Fibroblast of skin of right biceps (primary cell): ENCODE measurements at regions not wholly inside any gene's neighbourhood (a gene's known extent, or its start where the extent isn't known, plus 50 kb on each side); places are given as distances from the start of the nearest gene placed in this dataset.

ENCODE experiments used
- DNase-seq: peaks from one replicate; pipeline ENCODE4 v3.0.0-alpha.2; 2013

DNA sequence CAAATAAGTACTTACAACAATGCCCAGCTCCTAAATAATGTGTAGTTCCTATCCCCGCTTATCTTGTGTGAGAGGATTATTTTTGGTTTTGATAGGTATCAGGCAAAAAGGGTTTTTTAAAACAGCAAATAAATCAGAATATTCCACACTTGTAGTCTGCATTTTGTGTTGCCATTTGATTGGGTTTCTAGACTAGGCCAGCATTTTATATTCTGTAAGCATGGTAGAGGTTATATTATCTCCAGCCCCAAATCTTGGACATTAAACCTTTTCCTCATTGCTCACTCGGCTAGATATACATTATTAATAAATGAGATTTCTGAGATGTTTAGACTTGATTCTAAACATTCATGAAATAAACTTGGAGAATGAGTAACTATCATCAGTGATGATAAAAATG, 165.7 kb upstream of the C1orf21 start:
- no peak for DNase-seq

GRCh38 chr1:184222652-184223052, 164.2 kb upstream of the C1orf21 start:
- DNase-seq, result peak; percentile 49

DNA sequence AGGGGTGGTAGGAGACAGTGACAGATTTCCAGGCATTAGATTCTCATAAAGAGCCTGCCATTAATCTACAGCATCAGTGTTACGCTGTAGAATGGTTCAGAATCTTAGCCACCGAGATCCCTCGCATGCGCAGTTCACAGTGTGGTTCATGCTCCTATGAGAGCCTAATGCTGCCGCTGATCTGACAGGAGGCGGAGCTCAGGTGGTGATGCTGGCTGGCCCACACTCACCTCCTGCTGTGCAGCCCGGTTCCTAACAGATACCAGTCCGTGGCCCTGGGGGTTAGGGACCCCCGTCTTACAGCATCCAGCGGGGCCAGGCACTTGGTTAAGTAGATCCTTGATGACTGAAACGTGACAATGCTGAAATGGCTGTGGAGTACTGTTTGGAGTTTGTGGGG, 163.6 kb upstream of the C1orf21 start:
- no peak for DNase-seq

- no peak for DNase-seq
Observed at GRCh38 chr1:184225283-184226099, 161.3 kb upstream of the C1orf21 start.

- DNase-seq, result no peak
Observed at GRCh38 chr1:184226100-184226487, 160.7 kb upstream of the C1orf21 start.

DNA sequence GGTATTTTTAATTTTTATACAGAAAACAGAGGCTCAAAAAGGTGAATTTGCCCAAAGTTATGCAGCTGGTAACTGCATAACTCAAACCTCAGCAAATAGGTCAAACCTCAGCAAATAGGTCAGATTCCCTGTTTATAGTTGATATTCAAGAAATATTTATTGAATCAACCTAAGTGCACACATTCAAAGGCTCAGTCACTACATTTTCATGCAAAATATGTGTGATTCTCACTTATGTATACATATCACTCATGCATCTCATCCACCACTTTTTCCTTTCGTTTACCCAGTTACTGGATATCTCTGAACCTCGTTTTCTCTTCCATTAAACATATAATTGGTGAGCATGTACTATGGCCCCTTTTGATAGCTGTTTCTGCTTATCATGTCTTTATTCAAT, 158.3 kb upstream of the C1orf21 start:
- DNase-seq, result no peak

GRCh38 chr1:184237588-184237987, 149.2 kb upstream of the C1orf21 start:
- DNase-seq, result no peak

GRCh38 chr1:184241446-184241845, 145.4 kb upstream of the C1orf21 start:
- DNase-seq, result peak; percentile 41

DNA sequence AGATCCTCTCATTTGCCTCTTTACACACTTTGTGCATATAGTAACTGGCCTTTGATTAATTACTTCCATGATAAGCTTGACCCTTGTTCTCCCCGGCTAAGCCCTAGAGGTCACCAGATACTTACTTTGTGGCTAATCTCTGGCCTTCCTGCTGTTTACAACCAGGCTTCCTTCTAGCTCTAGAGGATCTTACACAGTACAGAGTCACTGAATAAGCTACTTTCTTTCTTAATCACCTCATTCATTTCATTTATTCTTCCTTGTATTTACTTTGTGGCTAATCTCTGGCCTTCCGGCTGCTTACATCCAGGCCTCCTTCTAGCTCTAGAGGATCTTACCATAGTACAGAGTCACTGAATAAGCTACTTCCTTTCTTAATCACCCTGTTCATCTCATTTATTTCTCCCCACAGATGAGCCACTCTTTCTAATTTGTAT, 144.3 kb upstream of the C1orf21 start:
- DNase-seq, result peak; percentile 45

GRCh38 chr1:184244962-184245361, 141.9 kb upstream of the C1orf21 start:
- no peak for DNase-seq

GRCh38 chr1:184247671-184248070, 139.2 kb upstream of the C1orf21 start:
- no peak for DNase-seq

DNA sequence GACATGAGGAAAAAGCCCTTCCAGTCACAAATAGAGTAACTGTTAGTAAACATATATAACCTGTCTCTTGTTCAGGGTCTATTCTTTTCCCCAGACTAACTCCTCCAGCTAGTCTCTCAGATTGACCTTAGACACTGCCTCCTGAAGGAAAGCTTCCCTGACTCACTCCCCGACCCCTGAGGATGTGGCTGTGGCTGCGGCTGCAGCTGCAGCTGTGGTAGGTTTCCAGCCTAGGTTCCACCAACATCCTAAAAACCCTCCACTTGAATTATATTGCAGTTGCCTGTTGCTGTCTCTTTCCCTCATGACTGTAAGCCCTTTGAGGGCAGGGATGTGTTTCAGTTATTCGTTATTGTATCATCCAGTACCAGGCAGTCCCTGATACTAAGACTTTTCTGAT, 132.9 kb upstream of the C1orf21 start:
- no peak for DNase-seq

DNA sequence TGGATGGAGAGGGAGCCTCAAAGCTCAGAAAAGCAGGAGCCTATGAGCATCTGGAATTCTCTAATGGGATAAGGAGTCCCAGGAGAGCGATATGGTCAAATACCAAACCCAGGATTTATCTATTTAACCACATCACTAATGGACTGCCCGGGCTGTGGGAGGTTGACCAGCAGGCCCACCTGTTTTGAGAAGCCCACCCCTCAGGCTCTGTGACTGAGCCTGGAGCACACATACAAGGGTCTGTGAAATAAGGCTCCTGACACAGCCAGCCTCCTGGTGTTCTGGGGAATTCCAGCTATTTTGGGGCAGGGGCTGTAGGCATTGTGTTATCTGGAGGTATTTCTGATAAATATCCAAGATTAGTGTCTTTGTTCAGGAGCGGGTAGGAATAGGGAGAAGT, 132.0 kb upstream of the C1orf21 start:
- no peak for DNase-seq

- DNase-seq, result no peak
Observed at GRCh38 chr1:184255560-184255959, 131.3 kb upstream of the C1orf21 start.

GRCh38 chr1:184257873-184258272, 129.0 kb upstream of the C1orf21 start:
- no peak for DNase-seq

GRCh38 chr1:184258525-184258924, 128.3 kb upstream of the C1orf21 start:
- DNase-seq, result no peak

GRCh38 chr1:184260382-184260781, 126.4 kb upstream of the C1orf21 start:
- peak; percentile 92 for DNase-seq

DNA sequence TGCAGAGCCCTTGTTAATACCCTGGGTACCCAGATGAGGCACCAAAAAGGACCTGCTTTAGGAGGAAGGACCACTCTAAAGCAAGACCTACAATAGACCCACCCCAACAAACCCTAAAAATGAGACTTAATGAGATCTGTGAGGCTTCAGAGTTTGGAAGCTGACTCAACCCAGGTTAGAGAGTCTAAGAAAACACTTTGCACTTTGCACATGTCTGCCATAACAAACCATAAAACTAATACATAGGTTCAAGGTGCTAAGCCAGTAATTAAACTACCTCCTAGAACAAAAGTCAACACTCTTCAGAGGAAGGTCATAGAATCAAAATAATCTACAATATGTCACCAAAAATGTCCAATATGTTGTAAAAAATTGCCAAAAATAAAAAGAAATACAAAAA, 124.7 kb upstream of the C1orf21 start:
- no peak for DNase-seq

DNA sequence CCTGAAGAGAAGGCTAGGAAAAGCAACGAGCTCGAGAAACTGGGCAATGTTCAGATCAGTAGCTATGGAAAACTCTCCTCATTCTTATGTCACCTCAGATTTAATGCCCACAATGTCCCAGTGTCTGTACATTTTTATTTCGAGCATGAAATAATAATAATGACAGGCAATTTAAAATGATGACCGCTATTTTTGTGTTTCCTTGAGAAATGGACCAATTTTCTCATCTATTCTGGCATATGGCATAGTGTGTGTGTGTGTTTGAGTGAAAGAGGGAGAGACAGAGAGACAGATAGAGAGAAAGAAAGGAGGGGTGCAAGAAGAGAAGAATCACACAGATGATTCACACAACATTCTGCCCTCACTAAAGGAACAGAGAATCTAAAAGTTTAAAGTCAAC, 119.1 kb upstream of the C1orf21 start:
- DNase-seq, result no peak

GRCh38 chr1:184270556-184270955, 116.3 kb upstream of the C1orf21 start:
- DNase-seq, result peak; percentile 71

- DNase-seq, result peak; percentile 66
Observed at GRCh38 chr1:184272175-184272866, 114.5 kb upstream of the C1orf21 start.

DNA sequence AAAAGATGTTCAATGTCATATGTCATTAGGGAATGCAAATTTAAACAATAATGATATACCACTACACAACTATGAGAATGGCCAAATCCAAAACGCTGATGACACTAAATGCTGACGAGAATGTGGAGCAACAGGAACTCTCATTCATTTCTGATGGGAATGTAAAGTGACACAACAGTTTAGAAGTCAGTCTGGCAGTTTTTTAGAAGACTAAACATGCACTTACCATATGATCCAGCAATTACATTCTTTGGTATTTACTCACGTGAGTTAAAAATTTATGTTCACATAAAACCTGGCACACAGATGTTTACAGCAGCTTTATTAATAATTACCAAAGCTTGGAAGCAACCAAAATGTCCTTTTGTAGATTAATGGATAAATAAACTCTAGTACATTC, 110.4 kb upstream of the C1orf21 start:
- peak; percentile 32 for DNase-seq

DNA sequence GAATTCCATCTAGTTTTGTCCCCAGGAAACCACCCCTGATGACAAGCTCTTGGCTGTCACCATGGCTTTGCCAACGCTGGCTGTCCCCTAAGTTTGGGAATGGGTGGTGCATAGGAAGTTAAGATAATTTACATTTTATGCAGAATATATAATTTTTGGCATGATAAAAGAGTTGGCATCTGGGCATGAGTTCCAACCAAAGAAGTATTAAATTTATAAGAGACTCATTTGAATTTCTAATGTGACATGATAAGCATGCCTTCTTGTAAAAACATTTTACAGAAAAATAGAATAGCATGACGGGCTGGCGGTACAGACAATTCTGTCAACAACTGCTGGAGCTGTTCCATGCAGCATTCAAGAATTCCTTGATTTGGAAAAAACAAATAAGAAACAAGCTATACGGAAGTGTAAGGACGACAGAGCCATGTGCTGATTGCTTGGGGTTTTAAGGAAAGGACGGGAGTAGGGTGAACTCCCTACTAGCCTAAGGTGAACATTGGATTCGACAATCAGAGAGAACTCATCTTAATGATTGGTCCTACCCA, 106.8 kb upstream of the C1orf21 start:
- DNase-seq, result no peak

DNA sequence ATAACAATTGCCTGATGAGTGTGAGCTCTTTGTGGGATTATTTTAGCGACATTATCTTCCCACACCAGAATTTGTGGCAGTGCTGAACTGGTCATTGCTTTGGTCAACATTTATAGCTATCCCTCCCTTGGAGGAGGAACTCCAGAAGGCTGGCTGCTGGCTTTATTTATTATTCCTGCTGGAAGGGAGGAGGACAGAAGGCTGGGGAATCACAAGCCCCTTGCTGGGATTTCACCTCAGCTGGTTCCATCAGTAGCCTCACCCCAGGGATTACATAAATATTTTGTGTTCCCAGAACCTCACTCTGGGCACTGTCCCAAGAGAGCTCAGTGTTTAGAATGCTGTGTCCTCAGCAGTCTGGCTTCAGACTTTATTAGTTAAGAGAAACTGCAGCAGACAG, 102.8 kb upstream of the C1orf21 start:
- peak; percentile 64 for DNase-seq
